Occipital lobe (tissue), 1 donor: ENCODE measurements at regions not wholly inside any gene's neighbourhood (a gene's known extent, or its start where the extent isn't known, plus 50 kb on each side); places are given as distances from the start of the nearest gene placed in this dataset.
"Not testable (repeated sequence)": the region's sequence is repeated elsewhere in the genome, so short reads cannot be mapped to it uniquely, and the experiment has no call there.

Experiments used
- DNase-seq: peaks from one replicate; lab custom pipeline; 2025; lab: John Stamatoyannopoulos, UW

DNA sequence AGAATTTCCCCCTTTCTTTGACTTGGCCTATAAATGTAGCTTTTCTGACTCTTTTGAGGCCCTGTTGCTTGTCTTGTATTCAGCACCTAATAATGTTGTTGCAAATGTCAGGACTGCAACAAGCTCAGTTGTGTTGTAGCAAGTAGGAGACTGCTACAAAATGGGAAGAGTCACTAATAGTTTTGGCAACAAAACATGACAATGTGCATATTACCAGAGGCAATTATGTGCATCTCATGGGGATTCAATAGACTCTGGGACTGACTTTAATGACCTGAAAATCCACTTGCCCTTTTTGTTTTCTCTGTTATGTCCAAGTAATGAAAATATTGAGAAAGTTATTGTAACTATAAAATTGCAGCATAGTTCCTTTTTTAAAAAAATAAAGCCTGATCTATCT is 368.4 kb downstream of the OSTF1 start:
- DNase-seq = no peak

DNA sequence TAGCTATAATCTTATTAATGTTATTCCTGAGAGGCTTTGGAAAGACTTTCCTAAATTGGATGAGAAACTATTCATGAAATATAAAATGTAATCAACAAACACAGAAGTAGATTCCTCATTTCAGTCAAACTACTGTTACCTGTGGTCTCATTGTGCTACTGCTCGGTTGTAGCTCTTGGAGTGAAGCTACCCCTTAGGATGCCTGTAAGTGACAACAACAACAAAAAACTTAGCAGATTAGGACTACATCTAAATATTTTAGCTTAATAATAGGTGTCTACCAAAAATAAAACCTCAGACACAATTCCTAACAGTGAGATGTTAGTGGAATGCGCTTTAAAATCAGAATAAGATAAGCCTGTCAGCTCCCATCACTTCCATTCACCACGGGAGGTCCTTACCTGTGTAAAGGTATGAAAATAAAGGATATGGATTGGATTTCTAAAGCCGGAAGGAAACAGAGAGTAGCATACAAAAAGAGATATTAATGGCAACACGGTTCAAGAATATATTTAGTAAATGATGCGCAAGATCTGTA is 369.2 kb downstream of the OSTF1 start:
- DNase-seq = no peak

DNA sequence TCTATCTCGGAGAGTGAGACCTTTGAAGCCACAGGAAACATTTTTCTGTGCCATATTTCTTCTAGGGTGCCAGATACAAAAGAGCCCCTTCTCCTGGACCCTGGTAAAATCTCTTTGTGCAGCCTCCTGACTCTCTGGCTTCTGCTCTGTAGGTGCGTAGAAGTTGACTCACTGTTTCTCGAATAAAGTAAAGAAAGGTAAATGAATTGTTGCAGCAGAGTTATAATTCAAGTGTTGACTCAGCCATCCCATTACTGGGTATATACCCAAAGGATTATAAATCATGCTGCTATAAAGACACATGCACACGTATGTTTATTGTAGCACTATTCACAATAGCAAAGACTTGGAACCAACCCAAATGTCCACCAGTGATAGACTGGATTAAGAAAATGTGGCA is 371.0 kb downstream of the OSTF1 start:
- not testable (repeated sequence) for DNase-seq

DNA sequence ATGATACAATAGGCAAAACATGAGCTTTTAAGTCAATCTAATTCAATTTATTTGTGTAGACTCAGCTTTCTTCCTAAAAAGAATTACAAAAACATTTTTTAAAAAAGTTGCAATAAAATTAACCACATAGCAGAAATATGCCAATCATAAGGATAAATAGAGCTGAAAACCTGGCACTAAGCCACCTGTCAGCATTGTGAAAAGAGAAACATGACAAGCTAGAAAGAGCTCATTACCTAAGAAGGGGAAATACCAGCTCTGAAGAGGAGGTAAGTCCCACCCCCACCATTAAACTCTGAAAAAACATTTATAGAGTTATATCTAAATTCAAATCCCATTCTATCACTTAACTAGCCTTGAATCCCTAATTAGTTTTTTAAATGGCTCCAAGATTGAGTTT is 372.9 kb downstream of the OSTF1 start:
- DNase-seq = no peak

DNA sequence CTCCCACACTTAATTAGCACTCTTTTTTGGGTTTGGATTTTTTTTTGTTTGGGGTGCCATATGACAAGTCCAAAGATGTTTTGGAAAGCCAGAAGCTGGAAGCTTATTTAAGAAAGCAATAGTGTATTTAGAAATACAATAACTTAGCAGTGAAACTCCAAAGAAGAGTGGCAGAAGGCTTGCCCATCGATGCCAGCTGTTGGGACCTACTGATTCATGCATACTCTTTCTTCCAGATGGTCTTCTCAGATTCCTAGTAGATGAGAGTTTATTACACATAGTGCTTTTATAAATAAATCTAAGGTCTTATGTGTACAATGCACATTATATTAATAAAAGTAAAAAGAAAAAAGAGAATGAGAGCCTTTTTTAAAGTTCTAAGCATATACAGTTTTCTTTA is 374.6 kb downstream of the OSTF1 start:
- no peak for DNase-seq

DNA sequence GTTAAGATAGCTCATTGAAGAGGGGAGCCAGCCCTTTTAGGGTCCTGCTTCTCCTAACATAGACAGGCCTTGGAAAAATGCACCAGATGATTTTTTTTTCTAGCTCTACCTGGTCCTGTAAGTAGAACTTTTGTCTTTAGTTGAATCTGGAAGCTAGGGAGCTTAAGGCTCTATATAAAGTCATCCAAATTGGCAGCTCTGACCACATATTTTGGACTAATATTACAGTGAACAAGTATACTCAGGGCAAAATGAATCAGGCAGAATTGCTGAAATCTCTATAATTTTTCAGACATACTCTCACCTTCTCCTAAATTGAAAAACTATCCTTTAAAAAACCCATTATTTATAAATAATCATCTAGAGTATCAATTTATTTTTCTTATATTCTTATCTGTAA is 375.6 kb downstream of the OSTF1 start:
- DNase-seq = no peak

DNA sequence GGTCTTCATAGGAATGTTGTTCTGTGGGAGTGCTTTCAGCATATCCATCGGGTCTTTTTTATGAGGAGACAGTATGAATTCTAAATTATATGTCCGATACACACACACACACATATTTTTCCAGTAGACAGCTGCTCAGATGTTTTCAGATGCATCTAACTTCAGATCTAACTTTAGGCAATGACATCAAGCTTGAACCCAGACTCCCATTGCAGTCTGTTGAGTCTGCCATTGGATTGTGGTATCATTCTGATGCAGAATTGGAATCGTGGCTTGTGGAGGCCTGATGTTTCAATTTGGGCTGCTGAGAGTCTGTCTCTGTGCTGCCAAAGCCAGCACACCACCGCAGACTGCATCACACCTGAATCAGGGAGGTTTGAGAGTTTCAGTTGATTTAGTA is 376.4 kb downstream of the OSTF1 start:
- no peak for DNase-seq

DNA sequence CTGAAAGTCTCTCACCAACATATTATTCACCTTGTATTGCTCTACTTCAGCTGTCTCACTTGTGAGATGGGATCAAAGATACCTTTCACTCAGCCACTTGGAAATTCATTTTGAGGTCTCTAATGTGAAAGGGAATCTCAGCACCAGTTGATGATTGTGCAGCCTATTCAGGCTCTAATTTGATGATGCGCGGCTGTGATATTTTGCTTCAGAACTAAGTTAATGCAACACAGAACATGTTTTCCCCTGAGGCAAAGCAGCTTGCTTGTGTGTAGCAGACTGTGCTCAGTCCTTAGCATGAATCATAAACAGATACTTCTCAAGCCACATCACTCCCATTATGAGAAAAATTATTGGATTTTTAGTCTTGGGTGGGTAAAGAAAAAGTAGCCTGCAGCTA is 378.8 kb downstream of the OSTF1 start:
- DNase-seq = no peak

DNA sequence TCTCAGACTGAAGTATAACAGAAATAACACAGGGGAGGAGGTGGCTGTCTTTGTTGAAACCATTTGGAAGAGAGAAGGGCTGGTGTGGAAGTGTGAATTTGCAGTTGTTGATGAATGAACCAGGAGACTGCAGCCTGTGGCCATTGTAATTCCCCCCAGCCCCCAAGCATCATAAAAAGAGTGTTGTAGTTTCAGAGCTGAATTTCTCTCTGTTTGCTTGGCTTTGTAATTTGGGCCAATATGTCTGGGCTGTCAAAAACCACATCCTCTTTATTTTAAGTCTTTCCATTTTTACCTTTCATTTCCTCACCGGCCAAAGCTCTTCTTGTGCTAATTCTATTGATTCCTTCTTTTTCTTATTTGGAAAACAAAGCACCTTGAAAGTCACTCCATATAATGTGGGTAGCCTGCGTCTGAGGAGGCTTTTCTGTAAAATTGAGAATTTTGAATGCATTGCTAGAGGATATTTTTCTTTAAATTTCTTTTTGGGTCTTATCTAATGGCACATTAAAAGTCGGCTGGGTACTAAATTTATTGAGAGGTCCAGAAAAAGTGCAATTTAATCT is 383.3 kb downstream of the OSTF1 start:
- no peak for DNase-seq

DNA sequence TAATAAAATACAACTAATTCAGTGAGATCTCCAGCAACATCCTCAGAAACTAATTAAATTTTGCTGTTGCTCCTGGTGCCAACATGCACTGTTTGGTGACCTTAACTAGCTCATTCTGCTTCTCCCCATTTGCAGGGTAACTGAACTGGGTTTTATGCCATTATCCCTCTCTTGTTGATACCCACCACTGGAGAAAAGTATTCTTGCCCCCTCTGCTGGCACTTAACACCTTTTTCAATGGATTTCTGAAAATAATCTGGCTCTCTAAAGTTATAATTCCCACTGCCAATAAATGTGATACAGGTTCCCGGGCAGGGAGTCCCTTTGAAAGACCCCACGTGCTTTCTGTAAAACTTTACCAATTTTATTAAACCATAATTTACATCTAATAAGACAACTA is 394.3 kb downstream of the OSTF1 start:
- no peak for DNase-seq

DNA sequence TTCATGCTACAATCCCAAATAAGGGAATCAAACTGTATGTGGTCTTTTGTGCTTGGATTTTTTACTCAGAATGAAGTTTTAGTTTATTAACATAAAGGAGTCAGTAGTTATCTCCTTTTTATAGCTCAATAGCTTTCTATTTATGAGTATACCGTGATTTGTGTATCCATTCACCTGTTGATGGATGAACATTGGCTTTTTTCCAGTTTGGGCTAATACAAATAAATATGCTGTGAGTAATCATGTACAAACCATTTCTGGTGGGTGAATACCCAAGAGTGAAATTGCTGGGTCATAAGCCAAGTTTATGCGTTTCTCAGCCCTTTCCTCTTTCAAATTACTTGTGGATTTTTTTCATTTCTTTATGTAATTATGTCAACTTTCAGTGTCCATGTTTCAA is 395.3 kb downstream of the OSTF1 start:
- DNase-seq = no peak

DNA sequence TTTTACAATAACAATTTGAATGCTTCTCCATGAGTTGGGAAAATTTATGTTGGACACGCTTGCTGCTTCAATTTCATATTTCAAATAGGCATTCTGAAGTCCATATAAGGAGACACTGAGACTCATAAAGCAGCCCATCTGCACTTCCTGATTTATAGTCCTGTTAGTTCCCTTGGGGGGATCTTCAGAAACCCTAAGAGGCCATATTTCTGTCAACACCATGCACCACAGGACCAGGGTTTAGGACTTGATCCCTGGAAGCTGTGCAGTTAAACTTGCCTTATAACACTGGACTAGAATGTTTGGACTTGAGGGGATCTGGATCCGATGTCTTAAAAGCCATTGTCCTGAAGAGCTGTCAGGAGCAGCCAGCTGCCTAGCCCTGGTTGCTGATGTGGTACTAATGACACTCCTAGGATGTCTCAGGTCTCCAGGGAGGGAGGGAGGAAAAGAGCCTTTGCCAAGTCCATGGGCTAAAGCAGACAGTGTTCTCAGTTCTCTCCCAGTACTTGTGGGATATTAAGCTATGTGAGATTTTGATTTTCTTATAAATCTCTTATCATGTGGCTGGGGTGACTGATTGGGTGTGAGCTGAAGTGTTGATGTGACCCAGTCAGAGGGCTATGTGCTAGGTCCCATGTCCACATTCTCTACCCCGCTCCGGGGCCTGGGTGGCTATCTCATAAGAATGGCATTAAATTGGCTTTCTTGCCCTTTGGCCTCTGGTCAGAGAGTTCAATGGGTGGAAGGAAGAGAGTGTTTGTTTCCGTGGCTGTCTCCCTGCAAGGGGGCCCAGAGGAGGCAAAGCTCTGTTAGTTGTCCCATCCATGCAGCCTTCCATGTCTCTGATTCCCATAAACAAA is 399.8 kb downstream of the OSTF1 start:
- no peak for DNase-seq

DNA sequence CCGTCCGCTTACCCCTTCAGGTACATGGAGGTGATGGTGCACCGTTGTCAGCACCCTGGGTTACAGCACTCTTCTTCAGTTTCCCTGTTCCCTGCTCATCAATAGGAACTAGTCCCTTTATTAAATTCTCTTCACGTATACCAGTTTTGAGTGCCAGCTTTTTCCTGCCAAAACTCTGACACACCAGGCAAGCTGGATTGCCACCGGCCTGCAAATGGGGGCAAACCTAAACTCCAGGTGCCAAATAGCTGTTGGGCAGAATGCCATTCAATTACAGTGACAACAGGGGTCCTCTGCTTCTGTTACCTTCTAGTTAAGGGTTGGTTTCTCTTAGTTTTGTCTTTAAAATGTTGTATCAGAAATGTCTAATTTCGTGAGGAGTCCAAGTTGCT is 400.4 kb downstream of the OSTF1 start:
- DNase-seq = no peak

DNA sequence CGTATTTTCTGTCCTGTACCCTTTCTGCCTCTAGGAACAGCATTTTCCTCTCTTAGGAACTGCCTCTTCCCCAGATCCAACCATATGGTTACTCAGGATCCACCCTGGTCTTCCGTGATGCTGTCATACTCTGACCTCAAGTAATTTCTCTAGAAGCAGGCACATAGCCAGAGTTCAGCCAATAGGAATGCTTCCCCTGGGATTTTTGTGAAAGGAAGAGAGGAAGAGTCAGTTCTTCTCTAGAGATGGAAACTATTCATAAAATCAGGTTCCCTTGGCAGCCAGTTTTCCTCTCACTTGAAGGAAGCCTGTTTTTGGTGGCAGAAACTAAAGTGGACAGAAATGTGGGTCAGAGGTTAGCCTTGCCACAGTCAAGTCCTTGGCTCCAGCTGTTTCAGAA is 400.1 kb upstream of the PCSK5 start:
- no peak for DNase-seq

DNA sequence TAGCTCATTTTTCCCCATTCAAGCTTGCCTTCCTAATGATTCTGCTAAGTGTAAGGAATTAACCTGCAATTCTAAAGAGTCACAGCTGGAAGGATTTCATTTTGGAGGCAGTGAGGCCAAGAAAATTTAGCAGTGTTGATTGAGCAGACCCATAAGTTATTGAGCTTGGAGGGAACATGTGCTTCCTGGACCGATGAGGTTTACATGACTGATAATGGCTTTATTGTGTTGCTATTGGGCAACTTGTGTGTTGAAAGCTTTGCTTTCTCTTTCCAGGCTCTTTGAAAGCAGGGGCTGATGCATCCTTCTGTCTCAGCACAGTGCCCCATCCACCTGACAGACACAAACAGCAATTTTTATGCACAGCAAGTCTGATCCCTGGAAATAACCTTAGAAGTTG is 398.9 kb upstream of the PCSK5 start:
- DNase-seq = no peak

DNA sequence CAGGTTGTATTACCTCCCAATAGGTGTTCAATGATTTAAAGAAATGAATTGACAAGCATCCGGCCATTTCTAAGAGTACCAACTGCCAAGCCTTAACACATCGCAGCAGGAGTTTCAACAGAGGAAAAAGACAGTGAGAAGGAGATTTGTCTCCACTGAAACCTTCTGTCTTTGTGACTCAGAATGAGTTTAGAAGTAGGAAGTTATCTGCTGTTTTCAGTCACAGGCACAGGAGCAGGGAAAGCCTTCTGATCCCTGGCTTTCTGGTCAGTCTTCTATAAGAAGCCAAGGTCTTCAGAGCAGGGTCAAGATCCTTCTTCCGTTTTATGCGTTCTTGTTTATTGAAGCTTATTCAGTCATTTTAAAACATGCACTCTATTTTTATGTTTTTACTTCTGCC is 390.7 kb upstream of the PCSK5 start:
- no peak for DNase-seq

DNA sequence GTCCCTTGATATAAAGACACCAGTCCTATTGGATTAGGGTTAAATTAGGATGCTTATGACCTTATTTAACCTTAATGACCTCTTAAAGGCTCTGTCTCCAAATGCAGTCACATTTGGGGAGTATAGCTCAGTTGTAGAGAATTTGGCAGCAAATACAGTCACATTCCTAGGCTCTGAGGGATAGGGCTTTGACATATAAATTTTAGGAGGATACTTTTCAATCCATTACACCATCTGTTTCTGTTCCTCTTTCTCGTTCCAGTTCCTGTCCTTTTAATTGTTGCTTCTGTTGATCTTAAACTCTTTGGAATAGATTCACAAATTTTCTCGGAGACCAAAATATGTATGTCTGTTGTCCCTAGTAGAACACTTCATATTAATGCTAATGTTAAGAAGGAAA is 390.0 kb upstream of the PCSK5 start:
- DNase-seq = no peak

DNA sequence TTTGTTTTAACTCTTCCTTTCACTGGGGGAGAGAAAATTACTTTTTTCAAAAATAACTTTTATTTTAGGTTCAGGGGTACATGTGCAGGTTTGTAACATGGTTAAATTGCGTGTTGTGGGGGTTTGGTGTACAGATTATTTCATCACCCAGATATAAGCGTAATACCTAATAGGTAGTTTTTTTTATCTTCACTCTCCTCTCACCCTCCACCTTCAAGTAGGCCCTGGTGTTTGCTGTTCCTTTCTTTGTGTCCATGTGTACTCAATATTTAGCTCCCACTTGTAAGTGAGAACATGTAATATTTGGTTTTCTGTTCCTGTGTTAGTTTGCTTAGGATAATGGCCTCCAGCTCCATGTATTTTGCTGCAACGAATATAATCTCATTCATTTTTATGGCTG is 389.5 kb upstream of the PCSK5 start:
- DNase-seq = not testable (repeated sequence)

DNA sequence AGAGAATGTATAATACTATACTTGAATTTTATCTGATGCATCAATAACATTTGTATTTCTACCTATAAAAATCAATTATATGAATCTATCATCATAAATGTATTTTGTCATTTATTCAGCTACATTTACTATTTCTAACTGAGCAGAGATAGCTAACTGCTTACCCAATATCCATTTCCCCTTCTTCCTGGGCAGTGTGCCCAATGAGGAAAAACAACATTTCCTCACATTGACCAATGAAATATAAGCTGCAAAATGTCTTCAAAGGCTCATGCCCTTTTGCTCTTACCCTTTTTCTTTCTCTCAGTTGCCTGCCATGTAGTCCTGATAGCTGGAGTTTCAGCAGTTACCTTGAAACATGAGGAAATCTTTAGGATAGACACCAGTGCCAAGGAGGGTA is 385.8 kb upstream of the PCSK5 start:
- DNase-seq = no peak

DNA sequence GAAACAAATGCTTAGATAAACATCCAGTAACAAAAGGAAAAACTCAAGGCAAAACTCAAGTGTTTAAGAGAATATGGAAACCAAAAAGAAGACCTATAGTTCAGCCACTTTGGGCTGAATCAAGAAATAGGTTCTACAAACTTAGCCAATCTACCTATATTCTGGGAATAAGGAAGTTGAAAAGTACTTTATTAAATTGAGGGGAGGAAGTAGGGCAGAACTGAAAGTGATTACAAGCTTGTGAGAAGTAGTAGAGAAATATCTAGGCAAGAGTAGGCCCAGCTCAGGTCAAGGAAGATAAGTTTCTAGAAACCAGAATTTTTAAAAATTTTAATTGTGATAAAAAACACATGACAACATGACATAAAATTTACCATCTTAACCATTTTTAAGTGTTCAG is 384.8 kb upstream of the PCSK5 start:
- DNase-seq = no peak

DNA sequence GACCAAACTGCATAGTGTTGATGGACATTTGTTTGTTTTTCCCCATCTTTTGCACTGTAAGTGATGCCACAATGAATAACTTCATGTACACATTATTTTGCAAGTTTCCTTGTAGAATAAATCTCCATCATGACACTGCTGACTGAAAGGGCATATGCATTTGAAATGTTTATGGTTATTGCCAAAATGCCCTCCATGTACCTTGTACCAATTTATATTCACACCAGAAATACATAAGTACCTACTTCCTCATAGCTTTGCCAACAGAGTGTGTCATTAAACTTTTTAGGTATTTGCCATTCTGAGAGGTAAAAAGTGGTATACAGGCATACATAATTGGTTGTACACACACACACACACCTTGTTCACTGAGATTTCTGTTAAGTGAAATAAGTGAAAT is 361.0 kb upstream of the PCSK5 start:
- DNase-seq = no peak

DNA sequence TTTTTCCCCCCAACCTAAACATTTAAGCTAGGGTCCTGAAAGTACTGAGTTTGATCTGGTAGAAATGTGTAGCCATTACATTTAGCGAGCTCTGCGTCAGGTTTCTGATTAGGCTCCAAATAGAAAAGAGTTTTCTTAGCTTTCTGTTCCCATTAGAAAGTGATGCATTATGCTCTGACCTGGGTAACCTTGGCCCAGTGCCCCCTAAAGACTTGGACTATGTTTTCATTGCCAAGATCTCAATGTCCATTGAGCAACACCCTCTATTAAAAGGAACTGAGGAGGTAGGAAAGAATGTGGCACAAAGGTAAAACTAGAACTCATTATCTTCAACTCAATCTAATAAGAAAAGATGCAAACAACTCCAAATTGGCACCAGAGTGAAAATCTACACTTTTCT is 358.9 kb upstream of the PCSK5 start:
- no peak for DNase-seq
